K562 (cell line): ENCODE measurements at regions not wholly inside any gene's neighbourhood (a gene's known extent, or its start where the extent isn't known, plus 50 kb on each side); places are given as distances from the start of the nearest gene placed in this dataset.

Experiments
- ATAC-seq: fragments of 200-7000 bp; cut with Tn5 transposase; 3 replicates; pipeline ENCODE4 v1.9.1; 2020; ENCODE audit warnings: moderate library complexity
- BruUV-seq: library from RNA; stranded (reverse); fragments of 400-500 nt; replicated peaks from 2 replicates; lab custom pipeline; 2021; lab: Mats Ljungman, UMichigan
- CTCF ChIA-PET: fragments of 300-600 bp; formaldehyde crosslinking; extraction: SDS; loops from one replicate; lab custom pipeline; 2021; ENCODE audit warnings: low intra/inter-chr PET ratio; lab: Yijun Ruan, JAX
- POLR2A ChIA-PET: fragments of 300-600, 350-650 bp; sonication (Branson Sonifier 250); formaldehyde crosslinking; extraction: SDS; loops from one replicate; lab custom pipeline; 2021; ENCODE audit warnings: antibody characterized with exemption, inconsistent platforms; lab: Yijun Ruan, JAX
- DNase-seq, 4 experiments: peaks; one replicate each; pipeline versions ENCODE4 v3.0.0 to v3.0.0-alpha.2; 2011 to 2018; ENCODE audit warnings: low spot score in 3 of 4, mixed read lengths in 3 of 4; ENCODE audit errors: extremely low read depth in 1 of 4
- FAIRE-seq: peaks from 2 replicates; lab custom pipeline; 2011; peaks lifted over from hg19 to GRCh38; lab: Jason Lieb, UNC
- H2AFZ ChIP-seq: 2 replicates; pipeline ENCODE4 v1.6.0; 2011; ENCODE audit warnings: low read depth, low read length, control low read depth, inconsistent platforms
- H3K27ac ChIP-seq: fragments of 200-600 bp; 3 replicates; pipeline ENCODE4 v1.8.0; 2011; ENCODE audit warnings: low read depth, mild to moderate bottlenecking, control low read depth, inconsistent platforms, low read length, moderate library complexity, mixed read lengths; ENCODE audit errors: extremely low read depth
- H3K27me3 ChIP-seq, 2 experiments: fragments of 300-600 bp in 1 of 2; 2 replicates in 1 of 2; 3 replicates in 1 of 2; pipeline versions ENCODE4 v1.6.0 to v1.8.0; 2011; ENCODE audit warnings: inconsistent platforms in 2 of 2, low read length in 2 of 2, mild to moderate bottlenecking in 1 of 2, mixed read lengths in 1 of 2, moderate library complexity in 1 of 2; ENCODE audit not compliant: control insufficient read depth in 2 of 2, insufficient read depth in 2 of 2
- H3K36me3 ChIP-seq: fragments of 300-600 bp; 3 replicates; pipeline ENCODE4 v1.8.0; 2011; ENCODE audit warnings: mild to moderate bottlenecking, low read length, inconsistent platforms; ENCODE audit not compliant: control insufficient read depth, insufficient read depth
- H3K4me1 ChIP-seq, 2 experiments: fragments of 200-600 bp in 1 of 2; replicated peaks in 1 of 2; 2 replicates in 1 of 2; 3 replicates in 1 of 2; pipeline versions ENCODE4 v1.5.1 to v1.8.0; 2011; ENCODE audit warnings: inconsistent platforms in 2 of 2, low read length in 2 of 2, mild to moderate bottlenecking in 1 of 2, mixed read lengths in 1 of 2, moderate library complexity in 1 of 2; ENCODE audit not compliant: control insufficient read depth in 2 of 2, insufficient read depth in 2 of 2
- H3K4me2 ChIP-seq: 2 replicates; pipeline ENCODE4 v1.6.1; 2011; ENCODE audit warnings: low read length, control low read depth, inconsistent platforms, mixed read lengths; ENCODE audit not compliant: insufficient read depth
- H3K4me3 ChIP-seq: fragments of 200-600 bp; sonication (generic), shearing (Covaris generic); 2 replicates; pipeline ENCODE4 v1.5.1; 2016; ENCODE audit warnings: control low read depth, inconsistent platforms
- H3K79me2 ChIP-seq: fragments of 200-600 bp; 3 replicates; pipeline ENCODE4 v1.8.0; 2011; ENCODE audit warnings: low read length, inconsistent platforms; ENCODE audit not compliant: control insufficient read depth, insufficient read depth
- H3K9ac ChIP-seq, 2 experiments: 2 replicates each; pipeline versions ENCODE4 v1.6.0 to v1.6.1; 2011; ENCODE audit warnings: low read depth in 2 of 2, low read length in 2 of 2, control low read depth in 1 of 2, inconsistent platforms in 1 of 2, mild to moderate bottlenecking in 1 of 2, mixed read lengths in 1 of 2; ENCODE audit not compliant: insufficient read depth in 1 of 2
- H3K9me1 ChIP-seq: one replicate; pipeline ENCODE4 v1.6.0; 2011; ENCODE audit warnings: inconsistent platforms, mild to moderate bottlenecking, low read length, moderate library complexity; ENCODE audit not compliant: control insufficient read depth, insufficient read depth
- H3K9me3 ChIP-seq: replicated peaks from 2 replicates; pipeline ENCODE4 v1.5.1; 2011; ENCODE audit warnings: low read depth, low read length, inconsistent platforms; ENCODE audit not compliant: control insufficient read depth, insufficient read depth
- H4K20me1 ChIP-seq: replicated peaks from 2 replicates; pipeline ENCODE4 v1.6.1; 2011; ENCODE audit warnings: low read length, inconsistent platforms, mixed read lengths; ENCODE audit not compliant: control insufficient read depth, insufficient read depth
- CAMTA2 ChIP-seq: fragments of 250-450 bp; sonication (Bioruptor Pico); conservative IDR thresholded peaks from 2 replicates; pipeline ENCODE4 v1.5.1; 2022
- CBFB ChIP-seq: sonication (generic); formaldehyde crosslinking; IDR thresholded peaks from 2 replicates; pipeline ENCODE4 v1.4.0; 2020; ENCODE audit warnings: mild to moderate bottlenecking, missing genetic modification reagents
- DACH1 ChIP-seq: fragments of 450-650 bp; IDR thresholded peaks from 2 replicates; pipeline ENCODE4 v1.6.1; 2018; ENCODE audit not compliant: partially characterized antibody
- EGR1 ChIP-seq: fragments of 450-650 bp; conservative IDR thresholded peaks from 2 replicates; pipeline ENCODE4 v1.6.1; 2017; ENCODE audit warnings: mild to moderate bottlenecking
- GABPA ChIP-seq: fragments of 200-800 bp; sonication (Bioruptor generic); conservative IDR thresholded peaks from 2 replicates; pipeline ENCODE4 v1.6.1; 2016; ENCODE audit warnings: low read depth, missing genetic modification characterization, missing compliant biosample characterization
- MCM5 ChIP-seq: fragments of 450-650 bp; IDR thresholded peaks from 2 replicates; pipeline ENCODE4 v1.6.1; 2016; ENCODE audit warnings: low read depth
- SMAD2 ChIP-seq: fragments of 150-350 bp; IDR thresholded peaks from 2 replicates; pipeline ENCODE4 v1.6.1; 2014; ENCODE audit warnings: low read depth, mild to moderate bottlenecking, low read length
- ZNF263 ChIP-seq: sonication (generic); formaldehyde crosslinking; IDR thresholded peaks from 2 replicates; pipeline ENCODE4 v1.8.0; 2022; ENCODE audit warnings: mild to moderate bottlenecking, missing genetic modification reagents, borderline replicate concordance
- WGBS: fragments of 100-300 bp; shearing (Covaris generic); methylation state at CpG from one replicate; pipeline ENCODE4 v1.1.6; 2016; ENCODE audit warnings: low coverage, mixed read lengths; ENCODE audit not compliant: insufficient coverage; ENCODE audit errors: missing lambda C conversion rate; 5-methylcytosine and 5-hydroxymethylcytosine counted together
- in situ Hi-C: fragments of 300-500 bp; cut with MboI; formaldehyde crosslinking; loops from 4 replicates; pipeline ENCODE4 v1.15.0; 2018; ENCODE audit warnings: inconsistent platforms, mixed read lengths
- intact Hi-C: fragments of 100-400 bp; cut with micrococcal nuclease; formaldehyde crosslinking; loops from 2 replicates; pipeline ENCODE4 v1.14.2; 2022
- TF ChIP-seq, protein P1 (sequence below): fragments of 250-450 bp; sonication (Bioruptor Pico); IDR thresholded peaks from 2 replicates; pipeline ENCODE4 v1.4.0; 2020; ENCODE audit warnings: mild to moderate bottlenecking
- TF ChIP-seq, protein P2 (sequence below): fragments of 450-650 bp; IDR thresholded peaks from 2 replicates; pipeline ENCODE4 v1.6.1; 2017; ENCODE audit warnings: antibody characterized with exemption
- TF ChIP-seq, protein P3 (sequence below): fragments of 250-450 bp; sonication (Bioruptor Pico); IDR thresholded peaks from 2 replicates; pipeline ENCODE4 v1.5.0; 2020; ENCODE audit warnings: mild to moderate bottlenecking, borderline replicate concordance
- TF ChIP-seq, protein P4 (sequence below): fragments of 200-800 bp; sonication (Bioruptor generic); IDR thresholded peaks from 2 replicates; pipeline ENCODE4 v1.6.1; 2017; ENCODE audit warnings: missing genetic modification characterization, missing compliant biosample characterization

DNA sequence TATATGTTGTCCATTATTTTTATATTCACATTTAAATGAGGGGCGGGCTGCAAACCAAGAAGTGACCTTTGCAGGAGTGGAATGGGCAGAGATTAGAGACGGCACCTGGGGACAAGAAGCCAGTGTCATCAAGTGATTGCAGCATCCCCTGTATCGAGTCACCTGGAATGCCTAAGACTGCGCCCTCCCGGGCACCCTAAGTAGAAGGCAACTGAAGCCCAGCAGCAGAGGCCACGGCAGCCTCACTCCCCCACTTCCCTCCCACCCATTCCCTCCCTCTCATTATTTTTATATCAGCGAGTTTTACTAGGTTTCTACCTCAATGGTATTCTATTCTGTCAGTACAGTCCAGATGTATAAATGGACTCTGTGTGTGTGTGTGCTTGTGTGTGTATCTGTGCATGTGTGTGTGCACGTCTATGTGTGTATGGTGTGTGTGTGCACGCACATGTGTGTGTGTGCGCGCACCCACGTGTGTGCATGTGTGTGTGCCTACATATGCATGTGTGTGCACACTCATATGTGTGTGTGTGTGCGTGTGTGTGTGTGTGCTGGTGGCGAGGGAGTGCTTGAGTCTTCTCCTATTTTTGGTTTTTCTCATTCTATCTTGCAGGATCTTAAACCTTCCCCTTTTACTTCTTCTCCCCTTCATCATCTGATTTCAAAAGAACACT, 106.8 kb upstream of the SLC66A3 start:
- no peaks in the 10 kb centered on the region for H3K9me1 ChIP-seq
- no peaks in the 10 kb centered on the region for H4K20me1 ChIP-seq
- DNase-seq: no peak
- H3K4me3 ChIP-seq: no peak overlapping the region
- intact Hi-C loops: no loop called here
- no peak overlapping the region for H3K27ac ChIP-seq
- H2AFZ ChIP-seq: no peak overlapping the region
- CTCF ChIA-PET: no interaction called here
- H3K36me3 ChIP-seq: no peaks in the 10 kb centered on the region
- no peak overlapping the region for H3K9ac ChIP-seq
- no peak overlapping the region for H3K4me2 ChIP-seq
- no peaks in the 10 kb centered on the region for H3K79me2 ChIP-seq
- POLR2A ChIA-PET: no interaction called here
- no peak for ATAC-seq
- H3K27me3 ChIP-seq: peaks cover 15 to 49% of the 10 kb centered on the region in 2 experiments; a peak in 4 of 5 replicates
- no peaks in the 10 kb centered on the region; a peak in 1 of 5 replicates for H3K4me1 ChIP-seq
- FAIRE-seq: no peak
- no peaks in the 10 kb centered on the region for H3K9me3 ChIP-seq
- in situ Hi-C loops: no loop called here
- BruUV-seq: no TSS peak
- under 1% methylated on average over 14 of the region's 14 CpGs for WGBS
- TF ChIP-seq DACH1 (no peak), CBFB (CRISPR knock-in tag) (no peak), CAMTA2 (no peak), SMAD2 (no peak), MCM5 (no peak), GABPA (tag) (no peak), ZNF263 (CRISPR knock-in tag) (no peak), EGR1 (no peak)
- TF ChIP-seq, protein P1, sequence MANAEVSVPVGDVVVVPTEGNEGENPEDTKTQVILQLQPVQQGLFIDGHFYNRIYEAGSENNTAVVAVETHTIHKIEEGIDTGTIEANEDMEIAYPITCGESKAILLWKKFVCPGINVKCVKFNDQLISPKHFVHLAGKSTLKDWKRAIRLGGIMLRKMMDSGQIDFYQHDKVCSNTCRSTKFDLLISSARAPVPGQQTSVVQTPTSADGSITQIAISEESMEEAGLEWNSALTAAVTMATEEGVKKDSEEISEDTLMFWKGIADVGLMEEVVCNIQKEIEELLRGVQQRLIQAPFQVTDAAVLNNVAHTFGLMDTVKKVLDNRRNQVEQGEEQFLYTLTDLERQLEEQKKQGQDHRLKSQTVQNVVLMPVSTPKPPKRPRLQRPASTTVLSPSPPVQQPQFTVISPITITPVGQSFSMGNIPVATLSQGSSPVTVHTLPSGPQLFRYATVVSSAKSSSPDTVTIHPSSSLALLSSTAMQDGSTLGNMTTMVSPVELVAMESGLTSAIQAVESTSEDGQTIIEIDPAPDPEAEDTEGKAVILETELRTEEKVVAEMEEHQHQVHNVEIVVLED (CRISPR knock-in tag): no peak
- TF ChIP-seq, protein P2, sequence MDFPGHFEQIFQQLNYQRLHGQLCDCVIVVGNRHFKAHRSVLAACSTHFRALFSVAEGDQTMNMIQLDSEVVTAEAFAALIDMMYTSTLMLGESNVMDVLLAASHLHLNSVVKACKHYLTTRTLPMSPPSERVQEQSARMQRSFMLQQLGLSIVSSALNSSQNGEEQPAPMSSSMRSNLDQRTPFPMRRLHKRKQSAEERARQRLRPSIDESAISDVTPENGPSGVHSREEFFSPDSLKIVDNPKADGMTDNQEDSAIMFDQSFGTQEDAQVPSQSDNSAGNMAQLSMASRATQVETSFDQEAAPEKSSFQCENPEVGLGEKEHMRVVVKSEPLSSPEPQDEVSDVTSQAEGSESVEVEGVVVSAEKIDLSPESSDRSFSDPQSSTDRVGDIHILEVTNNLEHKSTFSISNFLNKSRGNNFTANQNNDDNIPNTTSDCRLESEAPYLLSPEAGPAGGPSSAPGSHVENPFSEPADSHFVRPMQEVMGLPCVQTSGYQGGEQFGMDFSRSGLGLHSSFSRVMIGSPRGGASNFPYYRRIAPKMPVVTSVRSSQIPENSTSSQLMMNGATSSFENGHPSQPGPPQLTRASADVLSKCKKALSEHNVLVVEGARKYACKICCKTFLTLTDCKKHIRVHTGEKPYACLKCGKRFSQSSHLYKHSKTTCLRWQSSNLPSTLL: no peak
- TF ChIP-seq, protein P3, sequence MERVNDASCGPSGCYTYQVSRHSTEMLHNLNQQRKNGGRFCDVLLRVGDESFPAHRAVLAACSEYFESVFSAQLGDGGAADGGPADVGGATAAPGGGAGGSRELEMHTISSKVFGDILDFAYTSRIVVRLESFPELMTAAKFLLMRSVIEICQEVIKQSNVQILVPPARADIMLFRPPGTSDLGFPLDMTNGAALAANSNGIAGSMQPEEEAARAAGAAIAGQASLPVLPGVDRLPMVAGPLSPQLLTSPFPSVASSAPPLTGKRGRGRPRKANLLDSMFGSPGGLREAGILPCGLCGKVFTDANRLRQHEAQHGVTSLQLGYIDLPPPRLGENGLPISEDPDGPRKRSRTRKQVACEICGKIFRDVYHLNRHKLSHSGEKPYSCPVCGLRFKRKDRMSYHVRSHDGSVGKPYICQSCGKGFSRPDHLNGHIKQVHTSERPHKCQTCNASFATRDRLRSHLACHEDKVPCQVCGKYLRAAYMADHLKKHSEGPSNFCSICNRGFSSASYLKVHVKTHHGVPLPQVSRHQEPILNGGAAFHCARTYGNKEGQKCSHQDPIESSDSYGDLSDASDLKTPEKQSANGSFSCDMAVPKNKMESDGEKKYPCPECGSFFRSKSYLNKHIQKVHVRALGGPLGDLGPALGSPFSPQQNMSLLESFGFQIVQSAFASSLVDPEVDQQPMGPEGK (CRISPR knock-in tag): no peak
- TF ChIP-seq, protein P4, sequence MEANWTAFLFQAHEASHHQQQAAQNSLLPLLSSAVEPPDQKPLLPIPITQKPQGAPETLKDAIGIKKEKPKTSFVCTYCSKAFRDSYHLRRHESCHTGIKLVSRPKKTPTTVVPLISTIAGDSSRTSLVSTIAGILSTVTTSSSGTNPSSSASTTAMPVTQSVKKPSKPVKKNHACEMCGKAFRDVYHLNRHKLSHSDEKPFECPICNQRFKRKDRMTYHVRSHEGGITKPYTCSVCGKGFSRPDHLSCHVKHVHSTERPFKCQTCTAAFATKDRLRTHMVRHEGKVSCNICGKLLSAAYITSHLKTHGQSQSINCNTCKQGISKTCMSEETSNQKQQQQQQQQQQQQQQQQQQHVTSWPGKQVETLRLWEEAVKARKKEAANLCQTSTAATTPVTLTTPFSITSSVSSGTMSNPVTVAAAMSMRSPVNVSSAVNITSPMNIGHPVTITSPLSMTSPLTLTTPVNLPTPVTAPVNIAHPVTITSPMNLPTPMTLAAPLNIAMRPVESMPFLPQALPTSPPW (CRISPR knock-in tag): no peak
